ENCODE measurements at regions not wholly inside any gene's neighbourhood (a gene's known extent, or its start where the extent isn't known, plus 50 kb on each side); places are given as distances from the start of the nearest gene placed in this dataset.
"Not testable (repeated sequence)": the region's sequence is repeated elsewhere in the genome, so short reads cannot be mapped to it uniquely, and the experiment has no call there.

DNA sequence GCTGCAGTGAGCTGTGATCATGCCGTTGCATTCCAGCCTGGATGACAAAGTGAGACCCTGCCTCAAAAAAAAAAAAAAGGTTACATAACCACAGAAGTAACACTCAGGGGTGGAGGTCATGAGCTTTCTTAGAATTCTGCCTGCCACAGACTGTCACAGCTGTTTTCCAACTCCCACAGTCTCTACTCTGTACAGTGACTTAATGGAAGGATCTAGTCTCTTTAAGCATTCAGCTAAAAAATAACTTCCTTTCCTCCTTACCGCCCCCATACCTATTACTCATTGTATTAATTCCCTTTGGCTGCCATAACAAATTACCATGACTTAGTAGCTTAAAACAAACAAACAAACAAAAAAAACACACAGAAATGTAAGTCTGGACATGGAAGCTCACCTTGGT is 99.6 kb upstream of the UBE2E1 start:
- no peak for DNase-seq (ENCODE audit: low spot score)

DNA sequence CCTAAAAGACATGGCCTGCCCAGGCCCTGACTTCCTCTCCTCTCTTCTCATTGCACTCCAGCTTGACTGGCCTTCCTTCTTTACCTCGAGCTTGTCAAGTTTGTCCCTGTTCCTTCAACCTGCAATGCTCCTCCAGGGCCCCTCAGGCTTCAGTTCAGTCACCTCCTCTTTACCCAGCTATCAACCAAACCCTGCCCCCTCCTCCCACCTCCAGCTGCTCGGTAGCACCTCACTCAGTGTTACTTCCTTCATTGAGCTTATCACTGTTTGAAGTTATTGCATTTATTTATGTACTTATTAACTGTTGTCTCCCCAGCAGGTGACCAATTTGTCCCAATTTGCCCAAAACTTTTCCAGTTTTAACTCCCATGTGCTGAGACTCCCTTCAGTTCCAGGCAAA is 95.8 kb upstream of the UBE2E1 start:
- no peak for DNase-seq (ENCODE audit: low spot score)

DNA sequence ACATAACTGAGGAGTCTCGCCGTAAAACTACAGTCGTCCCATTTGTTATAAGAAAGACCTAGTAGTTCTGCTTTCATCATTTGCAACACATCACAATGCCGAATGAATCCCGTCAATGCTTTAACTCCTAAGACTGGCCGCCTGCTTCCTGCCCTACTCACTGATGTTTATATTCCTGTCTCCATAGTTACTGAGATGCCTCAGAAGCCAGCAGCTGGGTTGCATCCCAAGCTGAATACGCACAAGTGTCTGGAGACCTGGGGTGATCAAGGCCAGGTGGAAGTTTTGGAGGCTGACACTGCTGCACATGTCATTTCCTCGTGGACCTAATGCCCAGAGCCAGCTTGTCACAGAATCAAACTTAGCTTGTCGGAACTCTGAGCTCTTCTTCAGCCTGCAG is 95.2 kb upstream of the UBE2E1 start:
- no peak for DNase-seq (ENCODE audit: low spot score)

DNA sequence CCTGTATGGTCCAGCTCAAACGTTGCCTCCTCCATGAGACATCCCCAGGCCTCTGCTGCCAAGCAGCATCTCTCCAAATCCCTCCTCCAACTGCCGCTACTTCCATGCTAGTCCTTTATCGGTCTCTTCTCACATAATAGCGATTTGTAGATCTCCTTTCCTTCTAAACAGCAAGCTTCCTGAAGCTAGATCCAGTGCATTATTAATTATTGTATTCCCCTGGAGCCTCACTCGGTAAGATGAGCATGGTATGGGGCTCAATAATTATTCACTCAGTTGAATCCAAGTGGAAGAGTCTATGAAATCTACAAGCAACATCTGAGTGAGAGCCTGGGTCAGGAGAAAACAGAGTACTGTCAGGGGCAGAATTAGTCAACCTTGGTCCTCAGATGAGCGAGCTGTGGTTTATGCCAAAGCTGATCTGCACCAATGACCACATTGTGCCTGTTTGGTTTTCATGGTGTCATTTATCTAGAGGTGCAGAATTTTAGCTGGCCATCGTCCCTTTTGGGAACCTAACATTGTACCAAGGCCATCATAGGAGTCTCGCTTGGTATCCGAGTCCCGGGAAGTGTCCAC is 93.8 kb upstream of the UBE2E1 start:
- no peak for DNase-seq (ENCODE audit: low spot score)

- DNase-seq (ENCODE audit: low spot score): peak; percentile 80
These were observed 92.8 kb upstream of the UBE2E1 start for GRCh38 chr3:23712656-23713559.

DNA sequence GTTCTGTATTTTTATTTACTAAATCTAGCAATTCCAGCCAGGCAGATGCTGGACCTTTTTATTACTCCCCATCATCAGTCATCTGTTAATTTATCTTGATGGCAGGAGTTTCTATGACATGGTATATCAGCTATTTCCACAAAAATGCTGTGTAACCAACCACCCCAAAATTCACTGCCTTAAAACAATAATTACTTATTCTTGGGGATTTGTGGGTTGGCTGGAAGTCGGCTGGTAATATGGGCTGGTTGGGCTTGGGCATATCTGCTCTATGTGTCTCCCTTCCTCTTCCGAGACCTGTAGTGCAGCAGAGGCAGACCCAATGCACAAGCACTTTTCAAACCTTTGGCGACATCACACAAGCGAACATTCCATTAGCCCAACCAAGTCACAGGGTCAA is 92.1 kb upstream of the UBE2E1 start:
- peak; percentile 16 for DNase-seq (ENCODE audit: low spot score)

DNA sequence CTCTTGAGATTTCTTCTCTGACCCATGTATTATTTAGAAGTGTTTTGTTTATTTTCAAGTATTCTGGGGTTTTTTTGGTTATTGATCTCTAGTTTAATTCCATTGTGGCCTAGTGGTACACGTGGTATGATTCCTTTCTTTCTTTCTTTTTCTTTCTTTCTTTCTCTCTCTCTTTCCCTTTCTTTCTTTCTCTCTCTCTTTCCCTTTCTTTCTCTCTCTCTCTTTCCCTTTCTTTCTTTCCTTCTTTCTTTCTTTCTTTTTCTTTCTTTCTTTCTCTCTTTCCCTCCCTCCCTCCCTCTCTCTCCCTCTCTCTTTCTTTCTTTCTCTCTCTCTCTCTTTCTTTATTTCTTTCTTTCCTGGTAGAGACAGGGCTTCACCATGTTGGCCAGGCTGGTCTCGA is 85.7 kb upstream of the UBE2E1 start:
- no peak for DNase-seq (ENCODE audit: low spot score)

DNA sequence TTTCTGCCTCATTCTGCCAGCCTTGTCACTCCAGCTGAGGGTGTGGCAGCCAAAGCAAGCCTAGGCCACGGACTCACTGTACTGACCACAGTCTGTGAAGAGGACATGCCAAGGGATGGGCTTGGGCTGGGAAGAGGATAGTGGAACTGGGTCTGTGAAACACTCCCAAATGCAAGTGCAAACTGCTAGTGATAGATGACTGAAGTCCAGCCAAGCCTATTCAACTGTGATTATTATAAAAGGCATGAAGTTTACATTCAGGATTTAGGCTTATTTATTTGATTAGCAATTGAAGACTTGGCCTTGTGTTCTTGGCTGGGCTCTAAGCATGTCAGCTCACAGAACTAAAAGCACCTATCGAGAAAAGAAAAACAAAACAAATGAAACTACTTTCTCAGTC is 84.9 kb upstream of the UBE2E1 start:
- DNase-seq (ENCODE audit: low spot score): no peak

DNA sequence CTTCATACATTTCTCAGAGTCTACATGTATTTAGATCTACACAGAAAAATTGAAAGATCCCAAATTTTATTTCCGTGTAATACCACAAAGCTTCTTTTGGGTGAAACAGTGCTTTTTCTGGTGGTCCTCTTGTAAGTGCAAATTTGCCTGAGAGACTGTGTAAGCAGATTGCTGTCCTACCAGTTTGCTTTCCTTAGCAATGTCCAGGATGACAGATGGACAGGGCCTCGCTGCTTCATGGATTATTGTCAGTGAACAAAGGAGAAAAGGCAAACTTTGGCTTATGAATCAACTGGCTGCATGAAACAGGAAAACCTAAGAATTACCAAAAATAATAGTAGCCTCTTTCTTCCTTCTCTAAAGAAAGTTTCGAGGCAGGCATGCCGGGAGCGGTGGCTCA is 82.6 kb upstream of the UBE2E1 start:
- DNase-seq (ENCODE audit: low spot score): no peak

GRCh38 chr3:23723930-23724329 is 81.8 kb upstream of the UBE2E1 start:
- no peak for DNase-seq (ENCODE audit: low spot score)

GRCh38 chr3:23726811-23727548 is 78.8 kb upstream of the UBE2E1 start:
- DNase-seq (ENCODE audit: low spot score): no peak

DNA sequence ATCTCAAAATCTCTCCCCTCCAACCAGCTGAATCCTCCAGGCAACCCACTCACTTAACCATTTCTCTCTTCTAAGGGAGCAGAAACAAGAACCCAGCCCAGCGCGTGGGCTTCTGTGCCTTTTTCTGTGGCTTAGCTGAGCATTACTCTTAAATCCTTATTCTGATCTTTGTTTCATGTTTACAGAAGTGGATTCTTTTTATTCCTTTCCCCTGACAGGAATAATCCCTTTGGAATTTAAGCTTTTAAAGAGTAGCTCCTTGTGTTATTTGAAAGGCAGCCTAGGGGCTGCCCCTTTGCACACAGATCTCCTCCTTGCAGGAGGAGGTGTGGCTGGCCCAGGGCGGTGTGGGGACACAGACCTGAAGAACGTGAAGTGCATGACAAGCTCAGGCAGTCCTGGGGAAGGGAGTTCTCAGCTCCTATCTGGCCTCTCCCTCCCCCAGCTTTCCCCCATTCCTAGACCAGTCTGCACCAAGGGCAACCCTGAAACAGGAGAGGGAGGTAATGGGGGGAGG is 77.1 kb upstream of the UBE2E1 start:
- DNase-seq (ENCODE audit: low spot score): no peak

- DNase-seq (ENCODE audit: low spot score): not testable (repeated sequence)
These were observed 76.4 kb upstream of the UBE2E1 start for GRCh38 chr3:23729362-23729761.

GRCh38 chr3:23734481-23734880 is 71.3 kb upstream of the UBE2E1 start:
- DNase-seq (ENCODE audit: low spot score): no peak

DNA sequence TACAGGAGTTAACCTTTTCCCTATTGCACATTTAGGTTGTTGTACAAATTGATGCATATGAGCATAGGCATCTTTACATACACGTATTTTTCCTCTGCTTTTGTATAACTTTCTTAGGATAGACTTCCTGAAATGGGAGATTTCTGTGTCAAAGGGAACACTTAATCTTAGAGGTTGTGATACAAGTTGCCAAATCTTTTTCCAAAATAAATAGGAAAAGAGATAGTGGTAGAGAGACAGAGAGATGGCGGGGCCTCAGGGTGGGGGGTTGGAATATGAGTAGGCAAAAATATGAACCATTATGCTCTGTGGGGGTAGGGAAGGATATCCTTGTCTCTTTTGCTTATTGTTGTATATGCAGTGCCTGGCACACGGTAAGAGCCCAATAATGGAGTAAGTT is 70.7 kb upstream of the UBE2E1 start:
- no peak for DNase-seq (ENCODE audit: low spot score)

- no peak for DNase-seq (ENCODE audit: low spot score)
These were observed 70.0 kb upstream of the UBE2E1 start for GRCh38 chr3:23735535-23736326.

- DNase-seq (ENCODE audit: low spot score): no peak
These were observed 66.8 kb upstream of the UBE2E1 start for GRCh38 chr3:23738944-23739343.

- DNase-seq (ENCODE audit: low spot score): peak; percentile 73
These were observed 66.2 kb upstream of the UBE2E1 start for GRCh38 chr3:23739536-23739935.

GRCh38 chr3:23740517-23740965 is 65.2 kb upstream of the UBE2E1 start:
- peak; percentile 32 for DNase-seq (ENCODE audit: low spot score)

DNA sequence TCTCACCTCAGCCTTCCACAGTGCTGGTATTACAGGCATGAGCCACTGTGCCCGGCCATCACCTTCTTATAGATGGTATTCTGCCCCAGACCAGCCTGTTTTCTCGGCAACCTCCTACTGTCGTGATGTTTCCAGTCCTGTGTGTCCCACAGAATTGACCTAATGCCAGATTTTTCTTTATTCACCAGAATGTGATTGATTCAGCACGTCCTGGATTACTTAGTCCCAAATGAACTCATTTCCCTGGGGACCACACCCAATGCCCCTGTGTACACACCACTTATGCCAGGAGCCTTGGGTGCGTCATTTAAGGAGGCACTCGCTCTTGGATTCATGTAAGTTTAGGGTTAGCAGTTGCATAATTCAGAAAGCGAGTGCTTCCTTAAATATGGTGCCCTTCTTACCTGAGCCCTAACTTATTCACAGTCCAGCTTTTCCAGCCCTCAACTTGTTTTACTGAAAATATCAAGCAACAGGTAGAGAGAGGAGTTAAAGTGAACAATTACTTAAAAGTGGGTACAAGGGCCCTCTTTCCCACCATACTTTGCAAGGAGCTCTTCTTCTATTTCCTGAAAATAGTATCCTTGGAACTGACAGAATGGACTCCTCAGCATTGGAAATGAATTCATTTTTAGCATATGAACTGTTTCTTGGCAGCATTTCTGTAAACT is 64.6 kb upstream of the UBE2E1 start:
- no peak for DNase-seq (ENCODE audit: low spot score)

GRCh38 chr3:23743141-23743784 is 62.5 kb upstream of the UBE2E1 start:
- DNase-seq (ENCODE audit: low spot score): no peak

Measured in GM03348 (cell line).